DND-41 (cell line): ENCODE measurements at regions not wholly inside any gene's neighbourhood (a gene's known extent, or its start where the extent isn't known, plus 50 kb on each side); places are given as distances from the start of the nearest gene placed in this dataset.

Source experiments
- EZH2 ChIP-seq: IDR thresholded peaks from 3 replicates; pipeline ENCODE4 v1.6.1; 2012; ENCODE audit warnings: borderline replicate concordance, low read depth, mild to moderate bottlenecking, moderate library complexity, low read length, inconsistent platforms; ENCODE audit not compliant: severe bottlenecking
- TF ChIP-seq, protein P1 (sequence below): IDR thresholded peaks from 2 replicates; pipeline ENCODE4 v1.5.1; 2012; ENCODE audit warnings: borderline replicate concordance, low read length, moderate library complexity, mild to moderate bottlenecking; ENCODE audit not compliant: poor library complexity, severe bottlenecking; ENCODE audit errors: extremely low read depth

DNA sequence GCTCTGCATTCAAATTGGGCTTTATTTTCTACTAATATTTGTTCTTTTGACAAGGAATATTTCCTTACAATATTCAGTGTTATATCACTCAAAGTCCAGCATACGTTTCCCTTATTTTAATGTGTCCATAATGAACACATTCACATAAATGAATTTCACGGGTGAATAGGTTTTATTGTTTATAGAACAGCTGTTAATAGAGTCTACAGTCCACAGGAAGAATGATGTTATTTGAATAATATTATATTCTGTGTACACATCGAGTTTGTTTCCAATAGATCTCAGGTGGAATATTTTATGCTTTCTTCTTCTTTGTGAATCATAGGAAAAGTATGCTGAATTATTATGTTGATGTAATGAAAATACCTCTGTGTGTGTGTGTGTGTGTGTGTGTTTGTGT, 582.4 kb downstream of the CDH26 start:
- TF ChIP-seq, protein P1, sequence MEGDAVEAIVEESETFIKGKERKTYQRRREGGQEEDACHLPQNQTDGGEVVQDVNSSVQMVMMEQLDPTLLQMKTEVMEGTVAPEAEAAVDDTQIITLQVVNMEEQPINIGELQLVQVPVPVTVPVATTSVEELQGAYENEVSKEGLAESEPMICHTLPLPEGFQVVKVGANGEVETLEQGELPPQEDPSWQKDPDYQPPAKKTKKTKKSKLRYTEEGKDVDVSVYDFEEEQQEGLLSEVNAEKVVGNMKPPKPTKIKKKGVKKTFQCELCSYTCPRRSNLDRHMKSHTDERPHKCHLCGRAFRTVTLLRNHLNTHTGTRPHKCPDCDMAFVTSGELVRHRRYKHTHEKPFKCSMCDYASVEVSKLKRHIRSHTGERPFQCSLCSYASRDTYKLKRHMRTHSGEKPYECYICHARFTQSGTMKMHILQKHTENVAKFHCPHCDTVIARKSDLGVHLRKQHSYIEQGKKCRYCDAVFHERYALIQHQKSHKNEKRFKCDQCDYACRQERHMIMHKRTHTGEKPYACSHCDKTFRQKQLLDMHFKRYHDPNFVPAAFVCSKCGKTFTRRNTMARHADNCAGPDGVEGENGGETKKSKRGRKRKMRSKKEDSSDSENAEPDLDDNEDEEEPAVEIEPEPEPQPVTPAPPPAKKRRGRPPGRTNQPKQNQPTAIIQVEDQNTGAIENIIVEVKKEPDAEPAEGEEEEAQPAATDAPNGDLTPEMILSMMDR = no peak
- no peak for TF ChIP-seq EZH2
